NCI-H2171 (cell line): ENCODE measurements at regions not wholly inside any gene's neighbourhood (a gene's known extent, or its start where the extent isn't known, plus 50 kb on each side); places are given as distances from the start of the nearest gene placed in this dataset.

Source experiments
- DNase-seq: peaks from one replicate; lab custom pipeline; 2025; lab: John Stamatoyannopoulos, UW

GRCh38 chr14:22699801-22700564, 55.8 kb upstream of the OR6J1 start:
- no peak for DNase-seq

GRCh38 chr14:22713631-22713950, 52.9 kb upstream of the OXA1L start:
- no peak for DNase-seq

DNA sequence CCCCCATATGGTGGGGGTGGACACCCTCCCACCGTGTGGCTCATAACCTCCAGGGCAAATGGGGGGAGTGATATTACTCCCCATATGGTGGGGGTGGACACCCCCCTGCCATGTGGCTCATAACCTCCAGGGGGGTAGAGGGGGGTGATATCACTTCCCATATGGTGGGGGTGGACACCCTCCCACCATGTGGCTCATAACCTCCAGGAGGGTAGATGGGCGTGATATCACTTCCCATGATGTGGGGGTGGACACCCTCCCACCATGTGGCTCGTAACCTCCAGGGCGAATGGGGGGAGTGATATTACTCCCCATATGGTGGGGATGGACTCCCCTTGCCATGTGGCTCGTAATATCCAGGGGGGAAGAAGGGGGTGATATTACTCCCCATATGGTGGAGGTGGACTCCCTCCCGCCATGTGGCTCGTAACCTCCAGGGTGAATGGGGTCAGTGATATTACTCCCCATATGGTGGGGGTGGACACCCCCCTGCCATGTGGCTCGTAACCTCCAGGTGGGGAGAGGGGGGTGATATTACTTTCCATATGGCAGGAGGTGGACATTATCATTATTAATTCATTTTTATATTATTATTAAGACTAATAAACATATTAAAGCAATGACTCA, 51.2 kb upstream of the OXA1L start:
- DNase-seq = peak; percentile 100

DNA sequence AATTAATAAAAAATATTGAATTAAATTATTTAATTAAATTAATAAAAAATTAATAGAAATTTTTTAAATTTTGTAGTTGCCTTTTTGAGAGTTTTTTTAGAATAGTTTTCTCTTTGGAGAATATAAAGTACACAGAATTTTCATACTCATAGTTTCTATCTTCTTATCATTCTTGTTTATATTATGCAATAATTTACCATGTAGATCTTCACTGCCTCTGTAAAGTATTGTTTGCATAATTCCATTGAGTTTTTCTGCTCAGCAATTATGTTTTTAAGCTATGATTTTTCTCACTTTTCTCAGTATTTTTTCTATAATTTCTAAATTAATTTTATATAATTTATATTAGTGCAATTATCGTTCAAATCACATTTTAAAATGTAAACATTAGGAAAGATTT, 50.6 kb upstream of the OXA1L start:
- DNase-seq = no peak
